Ishikawa (cell line): ENCODE measurements at regions not wholly inside any gene's neighbourhood (a gene's known extent, or its start where the extent isn't known, plus 50 kb on each side); places are given as distances from the start of the nearest gene placed in this dataset.

ENCODE experiments used
- YY1 ChIP-seq: IDR thresholded peaks from 2 replicates; pipeline ENCODE4 v1.6.1; 2012; ENCODE audit warnings: low read depth
- ZBTB7A ChIP-seq: IDR thresholded peaks from 2 replicates; pipeline ENCODE4 v1.6.1; 2012; ENCODE audit warnings: low read depth
- TF ChIP-seq, protein P1 (sequence below): IDR thresholded peaks from 2 replicates; pipeline ENCODE4 v1.6.1; 2012

DNA sequence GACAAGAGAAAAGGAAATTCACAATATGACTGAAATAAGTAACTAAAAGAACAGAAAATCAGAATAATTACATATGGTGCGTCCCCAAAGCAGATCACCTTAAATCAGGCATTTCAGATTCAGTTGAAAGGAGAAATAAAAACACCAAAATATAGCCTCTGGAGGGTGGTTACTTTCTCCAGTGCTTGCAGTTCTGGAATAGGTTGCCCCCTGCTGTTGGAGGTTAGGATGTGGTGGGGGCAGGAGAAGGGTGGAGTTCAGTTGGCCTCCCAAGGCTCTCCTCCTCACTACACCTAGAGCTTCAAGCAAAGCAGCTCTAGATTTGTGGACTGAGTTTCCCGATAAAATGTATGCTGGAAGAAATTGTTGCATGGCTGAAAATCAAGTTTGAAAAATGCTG lies 338.2 kb upstream of the TLE4 start:
- TF ChIP-seq, protein P1, sequence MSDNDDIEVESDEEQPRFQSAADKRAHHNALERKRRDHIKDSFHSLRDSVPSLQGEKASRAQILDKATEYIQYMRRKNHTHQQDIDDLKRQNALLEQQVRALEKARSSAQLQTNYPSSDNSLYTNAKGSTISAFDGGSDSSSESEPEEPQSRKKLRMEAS = no peak
- TF ChIP-seq ZBTB7A (no peak), YY1 (no peak)
